ENCODE measurements at regions not wholly inside any gene's neighbourhood (a gene's known extent, or its start where the extent isn't known, plus 50 kb on each side); places are given as distances from the start of the nearest gene placed in this dataset.

DNA sequence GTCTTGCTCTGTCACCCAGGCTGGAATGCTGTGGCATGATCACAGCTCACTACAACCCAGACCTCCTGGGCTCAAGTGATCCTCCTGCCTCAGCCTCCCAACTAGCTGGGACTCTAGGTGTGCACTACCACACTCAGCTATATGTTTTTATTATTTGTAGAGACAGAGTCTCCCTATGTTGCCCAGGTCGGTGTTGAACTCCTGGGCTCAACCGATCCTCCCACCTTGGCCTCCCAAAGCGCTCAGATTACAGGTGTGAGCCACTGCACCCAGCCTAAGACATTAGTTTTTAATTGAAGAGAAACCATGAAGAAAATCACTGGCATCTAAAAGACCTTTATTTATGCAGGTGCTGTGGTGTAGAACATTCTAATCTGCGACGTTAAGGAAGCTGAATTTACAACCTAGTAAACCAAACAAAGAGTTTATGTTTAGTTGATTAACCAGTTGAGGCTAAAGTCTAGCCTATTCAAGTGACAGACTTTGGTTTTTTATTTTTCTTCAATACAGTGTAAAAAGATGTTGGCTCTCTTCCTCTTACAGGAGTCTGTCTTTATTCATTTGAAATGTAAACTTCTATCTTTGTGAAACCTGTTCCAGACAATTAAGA, 52.5 kb upstream of the NBL1 start:
- no peaks in the 10 kb centered on the region for H3K27me3 Mint-ChIP-seq

DNA sequence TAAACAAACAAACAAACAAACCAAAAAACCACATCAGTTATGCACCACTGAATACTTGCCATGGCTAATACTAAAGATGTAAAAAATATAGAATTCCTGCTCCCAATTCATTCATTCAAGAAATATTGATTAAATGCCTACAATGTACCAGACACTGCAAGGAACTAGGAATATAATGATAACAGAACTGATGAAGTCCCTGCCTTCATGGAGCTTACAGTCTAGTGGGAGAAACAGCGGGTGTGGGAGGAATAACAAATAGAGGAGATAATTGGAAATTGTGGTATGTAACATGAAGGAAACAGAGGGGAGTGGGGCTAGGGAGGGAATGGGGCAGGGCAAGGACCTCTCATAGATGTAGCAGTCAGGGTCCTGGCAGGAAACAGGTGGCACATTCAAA, 58.6 kb upstream of the NBL1 start:
- Mint-ChIP-seq H3K4me3 (no peak overlapping the region), H3K4me1 (ENCODE audit: low read depth in 2 of 2) (peaks cover 8 to 12% of the 10 kb centered on the region in 2 donors), H3K27ac (no peak overlapping the region), H3K9me3 (no peaks in the 10 kb centered on the region), H3K36me3 (ENCODE audit: insufficient read depth) (no peaks in the 10 kb centered on the region), H3K27me3 (no peaks in the 10 kb centered on the region)
- DNase-seq = no peak
- ATAC-seq (replicated peaks) = no peak

More for the DNA sequence above, 52.5 kb upstream of the NBL1 start:
- Mint-ChIP-seq H3K36me3 (ENCODE audit: insufficient read depth) (peaks cover 9% of the 10 kb centered on the region), H3K9me3 (no peaks in the 10 kb centered on the region), H3K27ac (no peak overlapping the region), H3K4me1 (ENCODE audit: low read depth in 2 of 2) (peaks cover 5 to 7% of the 10 kb centered on the region in 2 donors), H3K4me3 (no peak overlapping the region)
- ATAC-seq (replicated peaks) (no peak), DNase-seq (no peak)

DNA sequence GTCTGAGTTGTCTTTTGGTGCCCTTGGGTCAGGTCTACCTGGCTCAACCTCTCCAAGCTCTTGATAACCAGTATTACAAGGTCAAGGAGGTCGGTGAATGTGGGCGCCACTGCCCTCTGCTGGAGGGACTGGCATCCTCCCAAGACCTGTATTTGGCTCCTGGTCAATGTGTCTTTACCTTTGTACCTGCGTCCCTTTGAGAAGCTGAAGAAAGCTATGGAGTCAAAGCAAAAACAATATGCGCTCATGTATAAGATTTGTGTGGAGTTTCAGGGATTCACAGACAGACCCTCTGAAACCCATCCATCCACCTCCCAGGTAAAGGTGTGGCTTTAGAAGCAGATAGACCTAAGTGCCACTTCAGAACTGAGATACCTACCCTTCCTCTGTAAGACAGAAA, 61.8 kb upstream of the NBL1 start:
- Mint-ChIP-seq H3K27ac (no peak overlapping the region), H3K27me3 (no peaks in the 10 kb centered on the region), H3K9me3 (no peaks in the 10 kb centered on the region)

DNA sequence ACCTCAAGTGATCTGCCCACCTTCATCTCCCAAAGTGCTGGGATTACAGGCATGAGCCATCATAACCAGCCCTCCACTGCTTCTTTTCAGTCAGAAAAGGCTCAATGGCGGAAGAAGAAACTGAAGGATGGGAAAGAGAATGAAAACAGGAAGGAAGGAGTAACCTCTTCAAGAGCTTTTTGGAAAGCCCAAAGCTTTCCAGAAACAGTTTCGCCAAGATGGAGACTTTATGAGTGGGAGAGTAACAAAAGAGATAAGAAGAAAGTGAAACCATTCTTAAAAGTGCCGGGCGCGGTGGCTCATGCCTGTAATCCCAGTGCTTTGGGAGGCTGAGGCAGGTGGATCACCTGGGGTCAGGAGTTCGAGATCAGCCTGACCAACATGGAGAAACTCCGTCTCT, 62.7 kb upstream of the NBL1 start:
- Mint-ChIP-seq H3K4me3 (no peak overlapping the region), H3K4me1 (ENCODE audit: low read depth in 2 of 2) (peaks cover 8 to 12% of the 10 kb centered on the region in 2 donors), H3K9me3 (no peaks in the 10 kb centered on the region), H3K36me3 (ENCODE audit: insufficient read depth) (no peaks in the 10 kb centered on the region), H3K27ac (peak overlapping the region in 1 of 2 donors; percentile 2), H3K27me3 (peaks cover 0 to 6% of the 10 kb centered on the region in 2 donors)
- DNase-seq (no peak), ATAC-seq (replicated peaks) (no peak)

More for the DNA sequence above, 61.8 kb upstream of the NBL1 start:
- peaks cover 8 to 12% of the 10 kb centered on the region in 2 donors for H3K4me1 Mint-ChIP-seq (ENCODE audit: low read depth in 2 of 2)
- peak; percentile 95 for ATAC-seq (replicated peaks)
- H3K36me3 Mint-ChIP-seq (ENCODE audit: insufficient read depth) = no peaks in the 10 kb centered on the region
- peak; percentile 67 to 75 (median 73) for DNase-seq
- H3K4me3 Mint-ChIP-seq = no peak overlapping the region

DNA sequence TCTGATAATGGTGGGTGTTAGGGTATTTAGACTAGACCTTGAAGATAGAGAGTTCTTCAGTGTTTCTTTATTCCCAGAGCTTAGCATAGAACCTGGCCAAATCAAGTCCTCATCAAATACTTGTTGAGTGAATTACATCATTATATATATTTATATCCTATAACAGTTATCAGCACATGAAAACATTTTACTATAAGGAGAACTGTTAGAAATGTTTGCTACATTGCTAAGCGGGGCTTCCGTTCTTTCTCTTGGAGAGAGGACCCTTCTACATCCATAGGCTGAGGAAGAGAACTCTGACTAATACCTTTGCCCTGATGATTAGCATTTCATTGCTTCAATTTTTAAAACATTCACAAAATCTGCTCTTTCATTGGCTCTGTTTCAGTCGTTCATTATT, 66.5 kb upstream of the NBL1 start:
- Mint-ChIP-seq H3K4me1 (ENCODE audit: low read depth in 2 of 2) (peaks cover 10 to 12% of the 10 kb centered on the region in 2 donors), H3K27me3 (peaks cover 14 to 21% of the 10 kb centered on the region in 2 donors), H3K36me3 (ENCODE audit: insufficient read depth) (no peaks in the 10 kb centered on the region), H3K9me3 (no peaks in the 10 kb centered on the region), H3K4me3 (no peak overlapping the region), H3K27ac (no peak overlapping the region)
- ATAC-seq (replicated peaks) = no peak
- DNase-seq = no peak

DNA sequence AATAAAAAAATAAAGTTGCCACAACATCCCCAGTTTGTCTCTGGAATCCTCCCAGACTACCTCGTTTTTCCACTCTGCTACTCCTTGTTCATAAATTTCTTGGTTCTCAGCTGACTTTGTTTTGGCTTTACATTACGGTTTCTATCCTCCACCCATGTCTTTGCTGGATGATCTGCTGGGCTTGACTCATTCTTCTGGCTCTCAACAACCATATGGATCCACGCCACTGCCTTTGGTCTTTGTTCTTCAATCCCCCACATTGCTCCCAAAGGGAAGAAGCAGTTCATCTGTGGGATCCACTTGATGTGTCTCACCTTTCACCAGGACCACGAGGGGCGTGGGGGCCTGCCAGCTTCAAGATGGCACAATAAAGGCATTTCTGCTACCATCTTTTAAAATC, 67.1 kb upstream of the NBL1 start:
- H3K9me3 Mint-ChIP-seq = no peaks in the 10 kb centered on the region
- peaks cover 19 to 22% of the 10 kb centered on the region in 2 donors for H3K27me3 Mint-ChIP-seq
- no peak overlapping the region for H3K4me3 Mint-ChIP-seq
- H3K27ac Mint-ChIP-seq = no peak overlapping the region
- peaks cover 6 to 7% of the 10 kb centered on the region in 2 donors for H3K4me1 Mint-ChIP-seq (ENCODE audit: low read depth in 2 of 2)
- H3K36me3 Mint-ChIP-seq (ENCODE audit: insufficient read depth) = no peaks in the 10 kb centered on the region
- ATAC-seq (replicated peaks) (no peak), DNase-seq (no peak)

DNA sequence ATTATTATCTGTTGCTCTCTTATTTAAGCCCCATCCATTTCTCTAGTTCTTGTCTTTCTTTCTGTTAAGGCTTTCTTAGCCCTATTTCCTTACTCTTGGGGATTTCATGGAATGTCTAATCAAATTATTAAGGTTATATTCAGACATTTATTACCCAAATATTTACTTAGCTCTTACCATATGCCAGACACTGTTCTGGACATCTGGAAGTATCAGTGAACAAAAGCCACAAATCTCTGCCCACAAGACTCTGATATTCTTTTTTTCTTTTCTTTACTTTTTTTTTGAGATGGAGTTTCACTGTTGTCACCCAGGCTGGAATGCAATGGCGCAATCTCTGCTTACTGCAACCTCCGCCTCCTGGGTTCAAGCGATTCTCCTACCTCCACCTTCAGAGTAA, 74.3 kb upstream of the NBL1 start:
- Mint-ChIP-seq H3K27ac (no peak overlapping the region), H3K27me3 (peaks cover 15% of the 10 kb centered on the region in 2 donors), H3K36me3 (ENCODE audit: insufficient read depth) (no peaks in the 10 kb centered on the region), H3K4me3 (no peak overlapping the region), H3K9me3 (peaks cover 0 to 1% of the 10 kb centered on the region in 2 donors), H3K4me1 (ENCODE audit: low read depth in 2 of 2) (peaks cover 0 to 2% of the 10 kb centered on the region in 2 donors)
- DNase-seq (no peak), ATAC-seq (replicated peaks) (no peak)

DNA sequence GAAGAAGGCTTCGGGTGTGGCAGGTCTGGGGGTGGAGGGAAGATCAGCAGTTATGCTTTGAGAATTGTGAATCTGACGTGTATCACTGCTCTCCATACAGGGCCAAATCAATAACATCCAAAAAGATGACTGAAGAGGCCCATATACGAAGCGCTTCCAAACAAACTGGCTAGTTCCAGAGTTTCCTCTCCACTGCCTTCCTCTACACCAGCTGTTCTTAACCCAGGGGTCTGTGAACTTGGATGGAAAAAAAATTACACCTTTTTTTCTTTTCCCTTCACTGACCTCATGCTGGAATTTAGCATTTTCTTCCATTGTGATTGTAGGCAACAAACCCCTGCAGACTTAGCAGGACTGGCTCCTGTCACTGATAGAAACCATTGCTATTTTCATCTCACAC, 77.1 kb upstream of the NBL1 start:
- peaks cover 5 to 6% of the 10 kb centered on the region in 2 donors for H3K27me3 Mint-ChIP-seq
- H3K27ac Mint-ChIP-seq = no peak overlapping the region
- peaks cover 0 to 1% of the 10 kb centered on the region in 2 donors for H3K9me3 Mint-ChIP-seq
- ATAC-seq (replicated peaks) (no peak), DNase-seq (no peak)
- H3K4me1 Mint-ChIP-seq (ENCODE audit: low read depth in 2 of 2) = no peaks in the 10 kb centered on the region
- no peaks in the 10 kb centered on the region for H3K36me3 Mint-ChIP-seq (ENCODE audit: insufficient read depth)
- H3K4me3 Mint-ChIP-seq = no peak overlapping the region

DNA sequence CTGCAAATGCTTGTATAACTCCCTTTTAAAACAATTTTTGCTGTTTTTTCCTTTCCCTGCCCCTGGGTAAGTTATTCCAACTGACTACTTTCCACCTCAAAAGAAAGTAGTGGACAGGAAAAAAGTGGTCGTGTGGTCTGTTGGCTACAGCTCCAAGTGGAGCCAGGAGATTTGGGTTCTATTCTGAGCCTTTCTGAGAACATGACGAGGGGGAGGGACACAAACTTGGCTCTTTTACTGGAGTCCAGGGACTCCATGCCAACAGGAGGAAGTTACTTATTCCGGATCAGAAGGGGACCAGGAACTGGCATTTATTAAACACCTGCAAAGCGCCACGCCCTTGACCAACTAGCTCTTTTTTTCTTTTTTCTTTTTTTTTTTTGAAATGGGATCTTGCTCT, 79.0 kb upstream of the CAPZB start:
- no peak for ATAC-seq (replicated peaks)
- Mint-ChIP-seq H3K4me1 (ENCODE audit: low read depth in 2 of 2) (no peaks in the 10 kb centered on the region), H3K4me3 (no peak overlapping the region), H3K27ac (no peak overlapping the region), H3K9me3 (no peaks in the 10 kb centered on the region), H3K36me3 (ENCODE audit: insufficient read depth) (no peaks in the 10 kb centered on the region), H3K27me3 (no peaks in the 10 kb centered on the region)
- DNase-seq = no peak

DNA sequence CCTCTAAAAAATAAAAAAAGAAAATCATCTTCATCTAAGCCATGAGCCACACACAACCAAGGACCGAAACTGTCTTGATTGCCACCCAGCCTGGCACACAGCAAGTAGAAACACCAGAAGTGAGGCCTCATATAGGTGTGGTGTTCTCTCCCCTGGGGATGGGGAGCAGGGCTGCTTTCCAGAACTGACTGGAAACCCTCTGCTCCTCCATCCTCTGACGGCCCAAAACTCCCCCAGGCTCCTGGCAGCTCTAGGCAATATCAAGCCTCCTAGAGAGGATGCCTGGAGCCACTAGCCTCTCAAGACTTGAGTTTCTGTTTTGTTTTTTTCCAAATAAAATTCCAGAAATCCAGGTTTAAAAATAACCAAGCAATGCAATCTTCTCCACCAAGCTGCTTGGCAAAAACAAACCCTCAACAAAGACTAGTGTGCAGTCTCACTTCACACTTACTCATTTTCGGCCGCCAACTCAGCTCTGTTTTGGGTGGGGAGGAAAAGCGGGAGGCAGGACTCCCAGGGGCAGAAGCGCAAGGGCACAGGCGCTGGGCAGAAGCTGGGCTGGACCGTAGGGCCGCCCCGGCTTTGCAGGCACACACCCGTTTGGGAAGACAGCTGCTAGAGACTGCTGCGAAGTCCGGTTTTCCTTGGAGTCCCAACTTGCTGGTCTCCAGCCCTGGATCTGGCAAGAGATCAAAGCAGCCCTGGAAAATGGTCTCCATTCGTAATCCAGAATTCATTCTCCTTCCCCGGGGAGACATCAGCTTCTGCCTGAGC, 78.2 kb upstream of the CAPZB start:
- DNase-seq (no peak), ATAC-seq (replicated peaks) (no peak)
- Mint-ChIP-seq H3K4me3 (no peak overlapping the region), H3K36me3 (ENCODE audit: insufficient read depth) (no peaks in the 10 kb centered on the region), H3K27me3 (no peaks in the 10 kb centered on the region), H3K4me1 (ENCODE audit: low read depth in 2 of 2) (no peaks in the 10 kb centered on the region), H3K9me3 (no peaks in the 10 kb centered on the region), H3K27ac (no peak overlapping the region)

DNA sequence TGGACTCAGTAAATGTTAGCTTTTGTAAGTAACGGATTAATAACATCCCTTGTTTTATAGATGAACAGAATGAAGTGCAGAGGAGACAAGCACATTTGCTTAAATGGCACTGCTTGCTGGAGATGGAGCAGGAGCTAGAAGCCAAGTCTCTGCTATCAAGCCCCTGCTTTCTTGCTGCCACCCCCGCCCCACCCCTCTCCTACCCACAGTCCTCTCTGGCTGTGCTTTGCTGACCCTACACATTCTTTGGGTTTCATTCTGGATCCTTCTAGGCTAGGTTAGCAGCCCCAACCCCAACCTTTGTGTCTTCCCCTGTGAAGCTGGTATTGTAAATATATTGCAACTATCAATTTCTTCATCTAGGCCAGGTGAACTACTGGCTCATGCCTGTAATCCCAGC, 77.5 kb upstream of the CAPZB start:
- no peak overlapping the region for H3K4me3 Mint-ChIP-seq
- ATAC-seq (replicated peaks) = no peak

DNA sequence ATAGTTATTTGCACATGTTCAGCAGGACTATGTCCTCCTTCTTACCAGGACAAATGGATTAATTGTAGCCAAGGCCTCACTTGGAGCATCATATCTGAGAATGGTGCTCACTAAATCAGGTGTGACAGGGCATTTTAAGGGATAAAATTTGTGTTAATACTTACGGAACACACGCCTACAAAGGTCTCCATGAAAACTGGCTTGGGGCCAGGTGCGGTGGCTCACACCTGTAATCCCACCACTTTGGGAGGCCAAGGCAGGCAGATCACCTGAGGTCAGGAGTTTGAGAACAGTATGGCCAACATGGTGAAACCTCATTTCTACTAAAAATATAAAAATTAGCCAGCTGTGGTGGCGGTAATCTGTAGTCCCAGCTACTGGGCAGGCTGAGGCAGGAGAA, 75.1 kb upstream of the CAPZB start:
- Mint-ChIP-seq H3K4me3 (no peak overlapping the region), H3K36me3 (ENCODE audit: insufficient read depth) (no peaks in the 10 kb centered on the region), H3K27ac (no peak overlapping the region), H3K9me3 (no peaks in the 10 kb centered on the region), H3K4me1 (ENCODE audit: low read depth in 2 of 2) (no peaks in the 10 kb centered on the region), H3K27me3 (peaks cover 9 to 11% of the 10 kb centered on the region in 2 donors)
- no peak for ATAC-seq (replicated peaks)
- no peak for DNase-seq

More for the DNA sequence above, 77.5 kb upstream of the CAPZB start:
- Mint-ChIP-seq H3K4me1 (ENCODE audit: low read depth in 2 of 2) (no peaks in the 10 kb centered on the region), H3K27me3 (peaks cover 4 to 5% of the 10 kb centered on the region in 2 donors), H3K27ac (peak overlapping the region in 1 of 2 donors; percentile 22), H3K9me3 (no peaks in the 10 kb centered on the region), H3K36me3 (ENCODE audit: insufficient read depth) (no peaks in the 10 kb centered on the region)
- DNase-seq = no peak

DNA sequence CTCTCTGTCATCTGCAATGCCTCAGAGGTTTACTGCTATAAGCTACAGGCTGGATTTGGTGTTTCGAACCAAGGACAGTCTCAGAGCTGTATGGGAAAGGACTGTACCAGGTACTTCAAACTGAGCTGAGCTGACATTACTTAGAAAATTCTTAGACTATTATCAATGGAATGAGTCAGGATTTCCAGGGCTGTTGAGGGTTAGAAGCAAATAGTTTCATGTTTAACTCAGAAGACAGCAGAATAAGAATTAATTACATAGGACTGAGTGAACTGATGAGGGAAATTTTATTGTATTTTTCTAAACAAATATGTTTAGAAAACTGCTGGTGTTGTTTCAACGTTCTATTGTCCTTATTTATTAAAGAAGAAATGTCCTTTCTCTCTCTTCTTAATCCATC, 74.3 kb upstream of the CAPZB start:
- Mint-ChIP-seq H3K36me3 (ENCODE audit: insufficient read depth) (no peaks in the 10 kb centered on the region), H3K9me3 (no peaks in the 10 kb centered on the region), H3K4me3 (no peak overlapping the region), H3K27ac (peak overlapping the region in 1 of 2 donors; percentile 10), H3K27me3 (peaks cover 9 to 11% of the 10 kb centered on the region in 2 donors), H3K4me1 (ENCODE audit: low read depth in 2 of 2) (no peaks in the 10 kb centered on the region)
- DNase-seq = no peak
- no peak for ATAC-seq (replicated peaks)

DNA sequence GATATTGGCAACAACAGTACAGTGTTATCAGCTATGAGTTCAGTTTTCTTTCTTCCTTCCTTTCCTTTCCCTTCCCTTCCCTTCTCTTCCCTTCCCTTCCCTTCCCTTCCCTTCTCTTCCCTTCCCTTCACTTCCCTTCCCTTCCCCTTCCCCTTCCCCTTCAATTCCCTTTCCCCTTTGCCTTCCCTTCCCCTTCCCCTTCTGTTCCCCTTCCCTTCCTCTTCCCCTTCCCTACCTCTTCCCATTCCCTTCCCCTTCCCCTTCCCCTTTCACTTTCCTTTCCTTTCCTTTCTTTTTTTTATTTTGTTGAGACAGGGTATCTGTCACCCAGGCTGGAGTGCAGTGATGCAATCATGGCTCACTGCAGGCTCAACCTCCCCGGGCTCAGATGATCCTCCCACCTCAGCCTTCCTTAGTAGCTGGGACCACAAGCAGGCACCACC, 72.3 kb upstream of the CAPZB start:
- no peaks in the 10 kb centered on the region for H3K36me3 Mint-ChIP-seq (ENCODE audit: insufficient read depth)
- H3K9me3 Mint-ChIP-seq = no peaks in the 10 kb centered on the region
- DNase-seq (no peak), ATAC-seq (replicated peaks) (no peak)
- H3K27ac Mint-ChIP-seq = no peak overlapping the region
- H3K27me3 Mint-ChIP-seq = peaks cover 9 to 11% of the 10 kb centered on the region in 2 donors
- H3K4me1 Mint-ChIP-seq (ENCODE audit: low read depth in 2 of 2) = peaks cover 0 to under 1% of the 10 kb centered on the region in 2 donors
- no peak overlapping the region for H3K4me3 Mint-ChIP-seq
